ENCODE measurements at regions not wholly inside any gene's neighbourhood (a gene's known extent, or its start where the extent isn't known, plus 50 kb on each side); places are given as distances from the start of the nearest gene placed in this dataset.

DNA sequence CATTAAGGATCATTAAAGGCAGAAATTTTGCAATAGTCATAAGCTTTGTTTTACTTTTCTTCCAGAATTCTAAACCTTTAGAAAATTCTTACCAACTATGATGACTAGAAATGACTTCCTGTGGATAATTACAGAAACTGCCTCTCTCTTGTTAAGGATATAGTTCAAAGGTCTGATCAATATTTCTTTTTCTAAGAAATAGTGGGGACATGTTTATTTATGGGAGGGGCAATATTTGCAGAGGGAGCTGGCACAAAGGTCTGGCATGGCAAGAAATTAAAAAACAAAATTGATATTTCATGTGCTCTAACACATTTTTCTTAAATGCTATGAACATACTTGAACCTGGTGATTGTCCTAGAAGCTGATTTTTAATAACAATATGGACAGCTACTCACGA lies 448.9 kb downstream of the KCTD8 start:
- H3K4me3 ChIP-seq (ENCODE audit: low read length), result no peak overlapping the region

DNA sequence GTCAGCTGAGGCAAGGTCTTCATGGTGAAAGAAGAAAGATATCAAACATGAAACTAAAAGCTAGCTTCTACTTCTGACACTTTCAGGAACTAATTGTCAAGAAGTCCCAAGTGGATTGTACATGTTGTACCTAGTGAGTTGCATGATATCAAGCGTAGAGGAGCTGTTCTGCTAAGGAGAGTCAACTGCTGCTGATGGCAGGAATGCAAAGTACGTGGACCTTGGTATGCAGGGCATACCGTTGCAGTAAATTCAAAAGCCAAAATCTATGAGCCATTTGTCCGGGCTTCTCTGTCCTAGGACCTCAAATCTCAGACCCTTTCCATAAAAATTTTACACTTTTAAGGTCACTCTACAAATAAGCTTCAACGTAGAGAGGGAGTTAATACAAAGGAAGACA lies 446.2 kb downstream of the KCTD8 start:
- TF ChIP-seq, protein P1, sequence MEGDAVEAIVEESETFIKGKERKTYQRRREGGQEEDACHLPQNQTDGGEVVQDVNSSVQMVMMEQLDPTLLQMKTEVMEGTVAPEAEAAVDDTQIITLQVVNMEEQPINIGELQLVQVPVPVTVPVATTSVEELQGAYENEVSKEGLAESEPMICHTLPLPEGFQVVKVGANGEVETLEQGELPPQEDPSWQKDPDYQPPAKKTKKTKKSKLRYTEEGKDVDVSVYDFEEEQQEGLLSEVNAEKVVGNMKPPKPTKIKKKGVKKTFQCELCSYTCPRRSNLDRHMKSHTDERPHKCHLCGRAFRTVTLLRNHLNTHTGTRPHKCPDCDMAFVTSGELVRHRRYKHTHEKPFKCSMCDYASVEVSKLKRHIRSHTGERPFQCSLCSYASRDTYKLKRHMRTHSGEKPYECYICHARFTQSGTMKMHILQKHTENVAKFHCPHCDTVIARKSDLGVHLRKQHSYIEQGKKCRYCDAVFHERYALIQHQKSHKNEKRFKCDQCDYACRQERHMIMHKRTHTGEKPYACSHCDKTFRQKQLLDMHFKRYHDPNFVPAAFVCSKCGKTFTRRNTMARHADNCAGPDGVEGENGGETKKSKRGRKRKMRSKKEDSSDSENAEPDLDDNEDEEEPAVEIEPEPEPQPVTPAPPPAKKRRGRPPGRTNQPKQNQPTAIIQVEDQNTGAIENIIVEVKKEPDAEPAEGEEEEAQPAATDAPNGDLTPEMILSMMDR (conservative IDR thresholded peaks at IDR 0.05; ENCODE audit: low read length), result no peak
- no peak overlapping the region for H3K4me3 ChIP-seq (ENCODE audit: low read length)
- no peak for DNase-seq (ENCODE audit: low read depth)

More for the DNA sequence above, 448.9 kb downstream of the KCTD8 start:
- DNase-seq (ENCODE audit: low read depth), result no peak
- TF ChIP-seq, protein P1 (conservative IDR thresholded peaks at IDR 0.05; ENCODE audit: low read length), result no peak

DNA sequence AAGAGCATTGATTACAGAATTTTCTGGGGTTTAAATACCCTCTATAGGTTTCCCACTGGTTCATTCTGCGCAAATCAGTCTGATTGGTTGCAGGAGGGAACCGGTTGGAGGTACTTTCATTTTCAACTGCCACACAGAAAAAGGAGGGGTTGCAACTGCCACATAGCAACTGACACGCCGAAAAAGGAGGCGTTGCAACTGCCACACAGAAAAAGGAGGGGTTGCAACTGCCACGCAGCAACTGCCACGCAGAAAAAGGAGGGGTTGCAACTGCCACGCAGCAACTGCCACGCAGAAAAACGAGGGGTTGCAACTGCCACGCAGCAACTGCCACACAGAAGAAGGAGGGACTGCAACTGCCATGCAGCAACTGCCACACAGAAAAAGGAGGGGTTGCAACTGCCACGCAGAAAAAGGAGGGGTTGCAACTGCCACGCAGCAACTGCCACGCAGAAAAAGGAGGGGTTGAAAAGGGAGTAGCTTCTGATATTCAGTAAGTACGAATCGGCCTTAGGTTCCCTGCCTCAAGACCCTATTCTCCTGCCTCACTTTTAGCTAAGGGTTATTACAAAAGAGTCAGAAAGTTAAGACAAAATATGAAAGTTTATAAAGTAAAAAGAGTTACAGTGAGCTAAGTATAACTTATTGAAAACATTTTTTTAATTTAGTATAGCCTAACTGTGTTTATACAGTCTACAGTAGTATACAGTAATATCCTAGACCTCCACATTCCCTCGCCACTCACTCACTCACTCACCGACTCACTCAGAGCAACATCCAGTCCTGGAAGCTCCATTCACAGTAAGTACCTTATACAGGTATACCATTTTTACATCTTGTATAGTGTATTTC lies 431.8 kb downstream of the KCTD8 start:
- TF ChIP-seq, protein P1 (conservative IDR thresholded peaks at IDR 0.05; ENCODE audit: low read length), result no peak
- DNase-seq (ENCODE audit: low read depth), result peak; percentile 11
- no peak overlapping the region for H3K4me3 ChIP-seq (ENCODE audit: low read length)

DNA sequence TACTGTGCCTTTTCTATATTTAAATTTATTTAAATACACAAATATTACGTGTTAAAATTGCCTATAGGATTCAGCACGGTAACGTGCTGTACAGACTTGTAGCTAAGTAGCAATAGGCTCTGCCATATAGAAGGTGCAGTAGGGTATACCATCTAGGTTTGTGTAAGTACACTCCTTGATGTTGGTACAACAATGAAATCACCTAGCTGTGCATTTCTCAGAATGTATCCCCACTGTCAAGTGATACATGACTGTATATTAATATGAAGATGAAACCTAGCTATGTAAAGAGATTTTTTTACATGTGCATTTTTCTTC lies 431.2 kb downstream of the KCTD8 start:
- no peak for DNase-seq (ENCODE audit: low read depth)
- no peak overlapping the region for H3K4me3 ChIP-seq (ENCODE audit: low read length)
- TF ChIP-seq, protein P1 (conservative IDR thresholded peaks at IDR 0.05; ENCODE audit: low read length), result no peak

DNA sequence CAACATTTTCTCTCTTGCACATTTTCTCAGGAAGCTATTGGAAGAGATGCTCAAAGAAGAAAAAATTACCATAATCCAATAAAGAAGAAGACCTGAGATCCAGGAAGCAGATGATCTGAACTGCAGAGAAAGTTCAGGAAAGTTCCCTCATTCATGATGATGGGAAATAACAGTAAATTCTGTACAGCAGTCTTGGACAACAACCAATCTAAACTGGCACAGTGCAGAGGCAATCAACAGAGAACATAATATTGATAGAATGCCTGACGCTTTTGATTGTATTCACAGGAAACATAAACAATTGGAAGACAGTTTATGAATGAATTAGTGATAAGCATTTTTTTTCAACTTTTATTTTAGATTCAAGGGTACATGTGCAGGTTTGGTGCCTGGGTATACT lies 428.9 kb downstream of the KCTD8 start:
- TF ChIP-seq, protein P1 (conservative IDR thresholded peaks at IDR 0.05; ENCODE audit: low read length), result no peak
- no peak for DNase-seq (ENCODE audit: low read depth)
- H3K4me3 ChIP-seq (ENCODE audit: low read length), result no peak overlapping the region

DNA sequence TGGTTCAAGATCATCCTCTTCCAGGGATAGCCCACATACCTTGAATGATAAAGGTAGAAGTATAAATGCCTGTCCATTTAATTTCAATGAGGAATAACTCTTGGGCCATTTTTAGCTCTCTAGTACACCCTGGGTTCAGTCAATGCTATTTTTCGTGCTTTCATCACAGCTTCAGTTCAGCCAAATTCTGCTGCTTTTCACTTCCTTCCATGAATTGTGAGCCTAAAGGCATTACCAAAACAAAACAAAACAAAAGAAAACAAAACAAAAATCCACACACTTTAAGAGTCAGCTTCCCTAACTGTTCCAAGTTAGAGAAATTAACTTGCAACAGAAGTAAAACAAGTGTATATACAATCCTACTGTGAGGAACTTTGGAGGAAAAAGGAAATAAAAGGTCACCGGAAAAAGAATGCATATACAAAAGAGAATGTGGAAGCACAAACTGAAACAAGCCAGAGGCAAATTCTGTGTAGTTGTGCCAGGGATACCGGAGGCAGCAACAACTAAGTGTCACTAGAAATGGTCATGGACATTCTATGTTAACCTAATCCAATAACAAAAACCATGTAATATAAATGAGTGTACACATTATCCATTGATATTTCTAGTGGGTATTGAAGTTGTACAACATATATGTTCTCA lies 423.1 kb downstream of the KCTD8 start:
- TF ChIP-seq, protein P1 (conservative IDR thresholded peaks at IDR 0.05; ENCODE audit: low read length), result no peak
- no peak overlapping the region for H3K4me3 ChIP-seq (ENCODE audit: low read length)
- no peak for DNase-seq (ENCODE audit: low read depth)

DNA sequence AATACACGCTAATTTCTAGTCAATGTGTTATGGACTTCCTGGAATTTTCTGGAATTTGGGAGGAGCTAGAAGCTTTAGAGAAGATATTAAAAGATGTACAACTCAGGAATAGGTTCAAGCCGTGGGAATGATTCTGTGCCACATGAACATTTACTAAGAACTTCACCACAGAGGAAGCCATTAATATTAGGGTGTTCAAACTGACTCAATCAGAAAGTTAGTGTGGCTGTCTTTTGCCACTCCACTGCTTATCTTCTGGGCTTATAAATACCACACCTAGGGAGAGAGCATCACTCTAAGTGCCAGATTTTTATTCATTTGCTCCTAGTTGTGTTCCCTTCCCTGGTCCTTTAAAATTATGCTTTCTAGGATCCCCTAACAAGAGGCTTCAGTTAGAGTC lies 409.8 kb downstream of the KCTD8 start:
- TF ChIP-seq, protein P1 (conservative IDR thresholded peaks at IDR 0.05; ENCODE audit: low read length), result no peak
- H3K4me3 ChIP-seq (ENCODE audit: low read length), result no peak overlapping the region
- no peak for DNase-seq (ENCODE audit: low read depth)

All from AG10803 (cell line).